ENCODE measurements at regions not wholly inside any gene's neighbourhood (a gene's known extent, or its start where the extent isn't known, plus 50 kb on each side); places are given as distances from the start of the nearest gene placed in this dataset.

GRCh38 chr5:173464813-173465212 lies 136.6 kb upstream of the STC2 start:
- TF ChIP-seq EZH2phosphoT487 (conservative IDR thresholded peaks at IDR 0.05; ENCODE audit: low read length): no peak
- no peak for TF ChIP-seq CTCF (IDR thresholded peaks at IDR 0.05; ENCODE audit: insufficient read depth, low read length, poor library complexity, severe bottlenecking)

Measured in SU-DHL-6 (cell line).